Coronary artery (tissue), 2 donors: ENCODE measurements at regions not wholly inside any gene's neighbourhood (a gene's known extent, or its start where the extent isn't known, plus 50 kb on each side); places are given as distances from the start of the nearest gene placed in this dataset.
"Not testable (repeated sequence)": the region's sequence is repeated elsewhere in the genome, so short reads cannot be mapped to it uniquely, and the experiment has no call there.

Experiments
- DNase-seq: peaks from one replicate; pipeline ENCODE4 v3.0.0-alpha.2; 2017; ENCODE audit warnings: low spot score
- H3K27ac ChIP-seq, 2 donors: fragments of 200-600 bp; sonication (generic); one replicate each; pipeline ENCODE4 v1.5.1; 2016 to 2019
- H3K4me3 ChIP-seq: fragments of 200-600 bp; sonication (generic); 2 replicates; pipeline ENCODE4 v1.5.1; 2016; ENCODE audit warnings: mild to moderate bottlenecking, moderate library complexity
- CTCF ChIP-seq: fragments of 200-600 bp; sonication (generic); IDR thresholded peaks from one replicate; pipeline ENCODE4 v1.5.1; 2019; ENCODE audit warnings: antibody characterized with exemption

DNA sequence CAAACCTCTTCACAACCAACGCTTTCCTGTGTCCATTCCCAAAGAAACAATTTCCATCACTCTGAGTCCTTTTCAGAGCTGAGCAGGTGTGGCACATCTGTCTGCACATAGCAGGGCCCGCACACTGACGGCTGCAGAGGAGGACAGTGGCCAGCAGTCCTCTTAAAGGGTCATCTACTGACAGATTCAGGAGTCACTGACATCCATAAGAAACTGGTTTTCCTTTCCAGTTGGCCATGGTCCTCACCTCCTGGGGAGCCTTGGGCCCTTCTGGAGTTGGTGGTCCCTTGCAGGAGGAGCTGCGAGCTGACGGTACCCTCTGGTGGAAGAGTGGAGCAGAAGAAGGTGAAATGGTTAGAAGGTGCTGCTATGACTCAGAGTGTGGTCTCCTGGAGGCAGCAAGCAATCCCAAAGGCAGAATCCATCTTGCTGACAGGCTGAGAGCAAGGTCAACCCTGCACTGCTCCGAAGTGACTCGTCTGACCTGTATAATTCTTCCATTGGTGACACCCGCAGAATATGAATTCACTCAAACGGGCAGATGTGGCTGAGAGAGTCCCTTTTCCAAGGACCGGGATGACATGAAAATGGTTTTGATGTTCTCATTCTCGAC, 278.5 kb upstream of the C1orf174 start:
- peak; percentile 58 for DNase-seq
- Histone ChIP-seq H3K4me3 (no peak overlapping the region), H3K27ac (no peak overlapping the region)
- TF ChIP-seq CTCF = no peak

GRCh38 chr1:4179914-4180735, 280.1 kb upstream of the C1orf174 start:
- peak; percentile 45 for DNase-seq
- no peak for TF ChIP-seq CTCF
- Histone ChIP-seq H3K27ac (no peak overlapping the region), H3K4me3 (no peak overlapping the region)

DNA sequence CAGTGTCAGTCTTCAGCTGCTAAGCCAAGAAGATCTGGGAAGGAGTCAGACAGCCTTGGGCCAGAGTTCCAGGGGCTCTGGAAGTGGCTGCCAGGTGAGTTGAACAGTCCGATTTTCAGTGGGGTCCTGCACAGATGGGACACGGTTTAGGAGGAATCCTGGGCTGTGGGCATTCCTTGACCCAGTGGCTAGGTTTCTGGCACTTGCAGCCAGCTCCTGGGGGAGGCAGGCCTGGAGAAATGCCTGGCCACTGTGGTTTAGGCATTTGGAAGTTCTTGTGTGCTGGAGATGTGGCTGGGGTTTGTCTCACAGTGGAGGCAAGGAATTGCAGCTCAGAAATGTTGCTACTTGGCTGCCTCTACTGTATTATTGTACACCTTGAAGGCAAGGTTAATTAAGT, 286.4 kb upstream of the C1orf174 start:
- not testable (repeated sequence) for H3K27ac ChIP-seq, H3K4me3 ChIP-seq
- peak; percentile 31 for DNase-seq

DNA sequence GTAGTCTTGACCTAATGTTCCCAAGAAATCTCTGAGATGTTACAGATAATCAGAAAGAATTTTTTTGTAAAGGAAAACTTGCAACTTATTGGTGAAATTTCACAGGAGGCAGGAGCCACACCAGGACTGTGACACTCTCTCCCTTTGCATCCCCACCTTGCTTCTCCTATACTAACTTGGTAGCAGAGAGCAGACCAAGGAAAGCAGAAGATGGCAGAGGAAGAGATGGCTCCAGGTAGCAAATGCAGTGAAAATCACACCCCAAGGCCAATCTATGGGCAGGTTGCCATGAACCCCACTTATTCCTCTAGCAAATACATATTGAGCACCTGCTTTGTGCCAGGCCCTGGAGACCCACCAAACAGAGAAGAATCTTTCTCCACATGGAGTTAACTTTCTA, 303.4 kb upstream of the C1orf174 start:
- no peak for TF ChIP-seq CTCF
- Histone ChIP-seq H3K27ac (no peak overlapping the region), H3K4me3 (no peak overlapping the region)
- DNase-seq = peak; percentile 28

DNA sequence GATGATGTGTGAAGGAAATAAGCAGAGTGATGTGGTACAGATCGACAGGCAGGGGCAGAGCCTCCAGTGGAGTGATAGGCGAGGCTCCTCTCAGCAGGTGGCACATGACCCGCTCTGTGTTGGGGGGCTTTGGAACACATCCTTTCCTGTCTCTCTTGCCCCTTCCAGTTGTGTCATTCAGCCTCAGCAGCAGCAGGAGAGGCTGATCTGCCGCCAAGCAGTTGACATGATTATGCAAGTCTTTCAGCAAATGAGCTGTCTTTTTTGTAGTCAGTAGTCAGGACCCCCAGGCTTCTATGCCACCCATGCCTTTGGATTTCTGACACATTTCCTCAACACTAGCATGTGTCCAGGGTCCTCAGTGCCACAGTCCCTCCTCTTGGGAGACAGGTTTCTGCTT, 307.1 kb upstream of the C1orf174 start:
- H3K4me3 ChIP-seq = no peak overlapping the region
- no peak for TF ChIP-seq CTCF
- no peak for DNase-seq
- no peak overlapping the region for H3K27ac ChIP-seq

DNA sequence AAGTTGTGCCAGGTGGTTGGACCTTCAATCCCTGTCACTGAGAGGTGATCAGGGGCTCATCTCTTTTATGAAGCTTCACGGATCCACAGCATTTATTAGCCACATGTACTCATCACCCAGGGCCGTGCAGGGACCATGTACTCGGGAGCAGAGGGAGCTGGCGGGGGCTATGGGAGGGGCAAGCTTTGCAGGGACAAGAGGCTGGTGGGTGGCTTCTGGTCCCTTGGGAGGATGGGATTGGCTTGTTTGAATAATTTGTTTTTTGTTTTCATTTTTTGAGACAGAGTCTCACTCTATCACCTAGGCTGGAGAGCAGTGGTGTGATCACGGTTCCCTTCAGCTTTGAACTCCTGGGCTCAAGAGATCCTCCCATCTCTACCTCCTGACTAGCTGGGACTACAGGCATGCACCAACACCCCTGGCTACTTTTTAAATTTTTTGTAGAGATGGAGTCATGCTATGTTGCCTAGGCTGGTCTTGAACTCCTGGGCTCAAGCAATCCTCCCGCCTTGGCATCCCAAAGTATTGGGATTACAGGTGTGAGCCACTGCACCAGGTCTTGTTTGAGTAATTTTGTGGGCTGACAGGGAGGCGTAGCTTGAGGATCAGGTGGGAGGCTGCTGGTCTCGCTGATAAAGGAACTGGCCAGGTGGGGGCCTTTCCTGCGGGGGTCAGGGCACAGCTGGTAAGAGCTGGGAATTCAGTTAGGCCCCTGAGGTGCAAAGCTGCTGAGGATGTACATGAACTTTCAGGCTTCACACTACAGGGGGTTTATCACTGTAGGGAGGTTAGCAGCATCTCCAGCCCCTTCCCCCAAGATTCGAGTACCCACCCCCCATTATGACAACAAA, 308.0 kb upstream of the C1orf174 start:
- H3K4me3 ChIP-seq = no peak overlapping the region
- DNase-seq = no peak
- no peak for TF ChIP-seq CTCF

GRCh38 chr1:4210043-4210442, 310.0 kb upstream of the C1orf174 start:
- no peak overlapping the region for H3K27ac ChIP-seq
- DNase-seq = no peak
- no peak for TF ChIP-seq CTCF
- no peak overlapping the region for H3K4me3 ChIP-seq

More for the DNA sequence above, 308.0 kb upstream of the C1orf174 start:
- no peak overlapping the region for H3K27ac ChIP-seq
